ENCODE measurements at regions not wholly inside any gene's neighbourhood (a gene's known extent, or its start where the extent isn't known, plus 50 kb on each side); places are given as distances from the start of the nearest gene placed in this dataset.

DNA sequence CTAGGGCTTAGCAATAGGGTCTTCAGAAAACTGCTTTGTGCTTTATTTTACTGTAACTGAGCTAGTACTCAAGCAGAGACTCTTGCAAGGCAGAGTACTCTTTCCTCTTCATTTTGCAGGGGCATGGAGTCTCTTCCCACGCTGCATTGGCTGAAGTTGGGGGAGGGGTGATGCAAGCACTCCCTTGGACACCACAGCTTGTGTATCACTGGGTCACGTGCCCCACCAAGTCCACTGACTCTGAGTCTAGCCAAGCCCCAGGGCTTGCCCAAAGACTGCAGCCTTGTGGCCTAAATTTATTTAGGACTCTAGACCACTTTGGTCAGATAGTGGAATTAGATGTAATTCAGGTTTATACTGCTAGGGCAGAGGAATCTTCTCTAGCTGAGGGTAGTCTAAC lies 1075.0 kb upstream of the ADGRB3 start:
- intact Hi-C loops (cut with micrococcal nuclease), result no loop called here
- no peak overlapping the region for H3K4me3 ChIP-seq (ENCODE audit: low read length)
- H3K36me3 Mint-ChIP-seq, result peaks cover 15% of the 10 kb centered on the region
- H3K4me1 ChIP-seq (ENCODE audit: control insufficient read depth, insufficient read depth, low read length), result no peaks in the 10 kb centered on the region
- TF ChIP-seq CTCF (IDR thresholded peaks at IDR 0.05), result no peak
- DNase-seq, result no peak
- peaks cover 23% of the 10 kb centered on the region for H3K9me3 ChIP-seq (ENCODE audit: control insufficient read depth, insufficient read depth, low read length)
- no peaks in the 10 kb centered on the region for H3K27me3 Mint-ChIP-seq (ENCODE audit: low read depth in 2 of 2)
- H3K4me1 Mint-ChIP-seq, result no peaks in the 10 kb centered on the region
- H3K36me3 ChIP-seq (ENCODE audit: control insufficient read depth, insufficient read depth, low read length), result no peaks in the 10 kb centered on the region
- H3K9me3 Mint-ChIP-seq, result peaks cover 13 to 21% of the 10 kb centered on the region in 2 donors
- no peak overlapping the region for H3K27ac Mint-ChIP-seq
- no peaks in the 10 kb centered on the region for H3K27me3 ChIP-seq (ENCODE audit: control insufficient read depth, insufficient read depth, low read length)
- no peak for ATAC-seq
- 76% methylated on average over 2 of the region's 2 CpGs for WGBS (ENCODE audit: insufficient coverage)
- no peak overlapping the region for H3K4me3 Mint-ChIP-seq
- no peak overlapping the region for H3K27ac ChIP-seq (ENCODE audit: low read length)

DNA sequence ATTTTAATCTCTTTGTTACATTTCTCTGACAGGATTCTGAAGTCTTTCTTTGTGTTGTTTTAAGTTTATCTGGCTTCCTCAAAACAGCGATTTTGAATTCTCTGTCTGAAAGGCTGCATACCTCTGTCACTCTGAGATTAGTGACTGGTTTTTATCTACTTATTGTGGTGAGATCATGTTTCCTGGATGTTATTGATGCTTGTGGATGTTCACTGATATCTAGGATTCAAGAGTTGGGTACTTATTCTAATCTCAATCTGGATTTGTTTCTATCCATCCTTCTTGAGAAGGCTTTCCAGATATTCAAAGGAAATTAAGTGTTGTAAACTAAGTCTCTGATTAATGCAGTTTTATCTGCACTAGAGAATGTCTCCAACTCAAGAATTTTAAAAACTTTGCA lies 1076.1 kb upstream of the ADGRB3 start:
- Mint-ChIP-seq H3K27ac (no peak overlapping the region), H3K4me1 (no peaks in the 10 kb centered on the region), H3K4me3 (no peak overlapping the region), H3K36me3 (peaks cover 15% of the 10 kb centered on the region), H3K9me3 (peaks cover 17 to 24% of the 10 kb centered on the region in 2 donors), H3K27me3 (ENCODE audit: low read depth in 2 of 2) (no peaks in the 10 kb centered on the region)
- H3K27me3 ChIP-seq (ENCODE audit: control insufficient read depth, insufficient read depth, low read length), result no peaks in the 10 kb centered on the region
- ATAC-seq, result no peak
- no peaks in the 10 kb centered on the region for H3K36me3 ChIP-seq (ENCODE audit: control insufficient read depth, insufficient read depth, low read length)
- intact Hi-C loops (cut with micrococcal nuclease), result no loop called here
- no peak overlapping the region for H3K27ac ChIP-seq (ENCODE audit: low read length)
- no peaks in the 10 kb centered on the region for H3K4me1 ChIP-seq (ENCODE audit: control insufficient read depth, insufficient read depth, low read length)
- TF ChIP-seq CTCF (IDR thresholded peaks at IDR 0.05), result no peak
- WGBS (ENCODE audit: insufficient coverage), result 35% methylated on average over 1 of the region's 1 CpG
- peaks cover 23% of the 10 kb centered on the region for H3K9me3 ChIP-seq (ENCODE audit: control insufficient read depth, insufficient read depth, low read length)
- DNase-seq, result no peak
- no peak overlapping the region for H3K4me3 ChIP-seq (ENCODE audit: low read length)

GRCh38 chr6:67544851-67545452 lies 1090.1 kb upstream of the ADGRB3 start:
- peaks cover 18 to 25% of the 10 kb centered on the region in 2 donors for H3K9me3 Mint-ChIP-seq
- ATAC-seq, result no peak
- H3K27ac Mint-ChIP-seq, result no peak overlapping the region
- Histone ChIP-seq H3K9me3 (ENCODE audit: control insufficient read depth, insufficient read depth, low read length) (peaks cover 6% of the 10 kb centered on the region), H3K4me1 (ENCODE audit: control insufficient read depth, insufficient read depth, low read length) (no peaks in the 10 kb centered on the region), H3K36me3 (ENCODE audit: control insufficient read depth, insufficient read depth, low read length) (no peaks in the 10 kb centered on the region), H3K27me3 (ENCODE audit: control insufficient read depth, insufficient read depth, low read length) (no peaks in the 10 kb centered on the region), H3K4me3 (ENCODE audit: low read length) (no peak overlapping the region), H3K27ac (ENCODE audit: low read length) (no peak overlapping the region)
- no peaks in the 10 kb centered on the region for H3K27me3 Mint-ChIP-seq (ENCODE audit: low read depth in 2 of 2)
- no peak for TF ChIP-seq CTCF (IDR thresholded peaks at IDR 0.05)
- no peak for DNase-seq
- no peak overlapping the region for H3K4me3 Mint-ChIP-seq
- H3K36me3 Mint-ChIP-seq, result peaks cover 29% of the 10 kb centered on the region
- H3K4me1 Mint-ChIP-seq, result no peaks in the 10 kb centered on the region
- WGBS (ENCODE audit: insufficient coverage), result no CpG with 5 or more reads among the region's 1 CpG
- intact Hi-C loops (cut with micrococcal nuclease), result no loop called here

- Histone ChIP-seq H3K36me3 (ENCODE audit: control insufficient read depth, insufficient read depth, low read length) (no peaks in the 10 kb centered on the region), H3K27me3 (ENCODE audit: control insufficient read depth, insufficient read depth, low read length) (no peaks in the 10 kb centered on the region), H3K4me1 (ENCODE audit: control insufficient read depth, insufficient read depth, low read length) (no peaks in the 10 kb centered on the region), H3K27ac (ENCODE audit: low read length) (no peak overlapping the region), H3K9me3 (ENCODE audit: control insufficient read depth, insufficient read depth, low read length) (peaks cover 10% of the 10 kb centered on the region), H3K4me3 (ENCODE audit: low read length) (no peak overlapping the region)
- no peaks in the 10 kb centered on the region for H3K4me1 Mint-ChIP-seq
- peaks cover 24% of the 10 kb centered on the region for H3K36me3 Mint-ChIP-seq
- intact Hi-C loops (cut with micrococcal nuclease), result no loop called here
- H3K9me3 Mint-ChIP-seq, result peaks cover 14 to 21% of the 10 kb centered on the region in 2 donors
- no peaks in the 10 kb centered on the region for H3K27me3 Mint-ChIP-seq (ENCODE audit: low read depth in 2 of 2)
- TF ChIP-seq CTCF (IDR thresholded peaks at IDR 0.05), result no peak
- H3K27ac Mint-ChIP-seq, result no peak overlapping the region
- no peak for ATAC-seq
- no peak overlapping the region for H3K4me3 Mint-ChIP-seq
- no peak for DNase-seq
Observed at GRCh38 chr6:67541586-67541985, 1093.5 kb upstream of the ADGRB3 start.
